HG03064 (cell line): ENCODE measurements at regions not wholly inside any gene's neighbourhood (a gene's known extent, or its start where the extent isn't known, plus 50 kb on each side); places are given as distances from the start of the nearest gene placed in this dataset.

Source experiments
- ATAC-seq: cut with Tn5 transposase; IDR thresholded peaks from one replicate; pipeline ENCODE4 v1.9.1; 2021; ENCODE audit warnings: low read depth; ENCODE audit not compliant: unreplicated experiment

GRCh38 chr2:61774351-61774750 is 79.5 kb downstream of the FAM161A start:
- no peak for ATAC-seq

- no peak for ATAC-seq
Observed at GRCh38 chr2:61771904-61772845, 81.7 kb downstream of the FAM161A start.

- no peak for ATAC-seq
Observed at GRCh38 chr2:61770746-61771145, 83.1 kb downstream of the FAM161A start.

GRCh38 chr2:61770298-61770697 is 83.6 kb downstream of the FAM161A start:
- no peak for ATAC-seq

- ATAC-seq, result no peak
Observed at GRCh38 chr2:61769093-61769675, 84.7 kb downstream of the FAM161A start.

GRCh38 chr2:61764035-61764800 is 89.6 kb downstream of the FAM161A start:
- peak; percentile 98 for ATAC-seq

- ATAC-seq, result peak; percentile 30
Observed at GRCh38 chr2:61763605-61764034, 90.2 kb downstream of the FAM161A start.

GRCh38 chr2:61762292-61762691 is 91.6 kb downstream of the FAM161A start:
- ATAC-seq, result no peak

- ATAC-seq, result no peak
Observed at GRCh38 chr2:61759718-61760117, 94.1 kb downstream of the FAM161A start.

GRCh38 chr2:61759005-61759404 is 94.9 kb downstream of the FAM161A start:
- ATAC-seq, result no peak

- no peak for ATAC-seq
Observed at GRCh38 chr2:61758159-61758558, 95.7 kb downstream of the FAM161A start.

- ATAC-seq, result no peak
Observed at GRCh38 chr2:61753512-61753911, 100.3 kb downstream of the FAM161A start.

- no peak for ATAC-seq
Observed at GRCh38 chr2:61750624-61751023, 103.2 kb downstream of the FAM161A start.

- ATAC-seq, result no peak
Observed at GRCh38 chr2:61742955-61743354, 110.9 kb downstream of the FAM161A start.

- no peak for ATAC-seq
Observed at GRCh38 chr2:61737841-61738240, 116.0 kb downstream of the FAM161A start.

GRCh38 chr2:61736953-61737352 is 116.9 kb downstream of the FAM161A start:
- no peak for ATAC-seq

GRCh38 chr2:61733563-61733962 is 120.3 kb downstream of the FAM161A start:
- ATAC-seq, result no peak

GRCh38 chr2:61732787-61733186 is 121.1 kb downstream of the FAM161A start:
- no peak for ATAC-seq

- no peak for ATAC-seq
Observed at GRCh38 chr2:61727746-61728145, 126.1 kb downstream of the FAM161A start.

- no peak for ATAC-seq
Observed at GRCh38 chr2:61726456-61727209, 127.2 kb downstream of the FAM161A start.
